ENCODE measurements at regions not wholly inside any gene's neighbourhood (a gene's known extent, or its start where the extent isn't known, plus 50 kb on each side); places are given as distances from the start of the nearest gene placed in this dataset.
"Not testable (repeated sequence)": the region's sequence is repeated elsewhere in the genome, so short reads cannot be mapped to it uniquely, and the experiment has no call there.

- TF ChIP-seq ZNF449 (tag by site-specific recombination; IDR thresholded peaks at IDR 0.05) (no peak), CTCF (tag by site-specific recombination; IDR thresholded peaks at IDR 0.05) (no peak), ZNF138 (tag by site-specific recombination; IDR thresholded peaks at IDR 0.05; ENCODE audit: borderline replicate concordance) (no peak), ZNF266 (tag by site-specific recombination; IDR thresholded peaks at IDR 0.05; ENCODE audit: low read depth) (no peak), ZNF521 (tag by site-specific recombination; IDR thresholded peaks at IDR 0.05) (no peak)
- TF ChIP-seq, protein P1, sequence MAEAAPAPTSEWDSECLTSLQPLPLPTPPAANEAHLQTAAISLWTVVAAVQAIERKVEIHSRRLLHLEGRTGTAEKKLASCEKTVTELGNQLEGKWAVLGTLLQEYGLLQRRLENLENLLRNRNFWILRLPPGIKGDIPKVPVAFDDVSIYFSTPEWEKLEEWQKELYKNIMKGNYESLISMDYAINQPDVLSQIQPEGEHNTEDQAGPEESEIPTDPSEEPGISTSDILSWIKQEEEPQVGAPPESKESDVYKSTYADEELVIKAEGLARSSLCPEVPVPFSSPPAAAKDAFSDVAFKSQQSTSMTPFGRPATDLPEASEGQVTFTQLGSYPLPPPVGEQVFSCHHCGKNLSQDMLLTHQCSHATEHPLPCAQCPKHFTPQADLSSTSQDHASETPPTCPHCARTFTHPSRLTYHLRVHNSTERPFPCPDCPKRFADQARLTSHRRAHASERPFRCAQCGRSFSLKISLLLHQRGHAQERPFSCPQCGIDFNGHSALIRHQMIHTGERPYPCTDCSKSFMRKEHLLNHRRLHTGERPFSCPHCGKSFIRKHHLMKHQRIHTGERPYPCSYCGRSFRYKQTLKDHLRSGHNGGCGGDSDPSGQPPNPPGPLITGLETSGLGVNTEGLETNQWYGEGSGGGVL (tag by site-specific recombination; IDR thresholded peaks at IDR 0.05), result no peak
Observed at GRCh38 chrX:80572636-80573035, 152.4 kb downstream of the TENT5D start (continued).

- Histone ChIP-seq H3K27ac (ENCODE audit: extremely low read depth, low read depth, low read length) (no peak overlapping the region), H3K4me1 (ENCODE audit: control insufficient read depth, insufficient read depth, low read length) (no peaks in the 10 kb centered on the region), H3K9me3 (ENCODE audit: control insufficient read depth, insufficient read depth, low read depth, low read length) (no peaks in the 10 kb centered on the region), H3K36me3 (ENCODE audit: control insufficient read depth in 2 of 2, insufficient read depth in 1 of 2, low read length in 2 of 2) (no peaks in the 10 kb centered on the region), H3K4me3 (ENCODE audit: low read depth, low read length) (no peak overlapping the region)
- POLR2A ChIA-PET, result no interaction called here
- CTCF ChIA-PET, result interaction anchor here (0.7 kb wide), 1 partner anchor 29 kb away, joined by 4 read pairs; no protein-coding TSS in a partner anchor
- TF ChIP-seq, protein P2, sequence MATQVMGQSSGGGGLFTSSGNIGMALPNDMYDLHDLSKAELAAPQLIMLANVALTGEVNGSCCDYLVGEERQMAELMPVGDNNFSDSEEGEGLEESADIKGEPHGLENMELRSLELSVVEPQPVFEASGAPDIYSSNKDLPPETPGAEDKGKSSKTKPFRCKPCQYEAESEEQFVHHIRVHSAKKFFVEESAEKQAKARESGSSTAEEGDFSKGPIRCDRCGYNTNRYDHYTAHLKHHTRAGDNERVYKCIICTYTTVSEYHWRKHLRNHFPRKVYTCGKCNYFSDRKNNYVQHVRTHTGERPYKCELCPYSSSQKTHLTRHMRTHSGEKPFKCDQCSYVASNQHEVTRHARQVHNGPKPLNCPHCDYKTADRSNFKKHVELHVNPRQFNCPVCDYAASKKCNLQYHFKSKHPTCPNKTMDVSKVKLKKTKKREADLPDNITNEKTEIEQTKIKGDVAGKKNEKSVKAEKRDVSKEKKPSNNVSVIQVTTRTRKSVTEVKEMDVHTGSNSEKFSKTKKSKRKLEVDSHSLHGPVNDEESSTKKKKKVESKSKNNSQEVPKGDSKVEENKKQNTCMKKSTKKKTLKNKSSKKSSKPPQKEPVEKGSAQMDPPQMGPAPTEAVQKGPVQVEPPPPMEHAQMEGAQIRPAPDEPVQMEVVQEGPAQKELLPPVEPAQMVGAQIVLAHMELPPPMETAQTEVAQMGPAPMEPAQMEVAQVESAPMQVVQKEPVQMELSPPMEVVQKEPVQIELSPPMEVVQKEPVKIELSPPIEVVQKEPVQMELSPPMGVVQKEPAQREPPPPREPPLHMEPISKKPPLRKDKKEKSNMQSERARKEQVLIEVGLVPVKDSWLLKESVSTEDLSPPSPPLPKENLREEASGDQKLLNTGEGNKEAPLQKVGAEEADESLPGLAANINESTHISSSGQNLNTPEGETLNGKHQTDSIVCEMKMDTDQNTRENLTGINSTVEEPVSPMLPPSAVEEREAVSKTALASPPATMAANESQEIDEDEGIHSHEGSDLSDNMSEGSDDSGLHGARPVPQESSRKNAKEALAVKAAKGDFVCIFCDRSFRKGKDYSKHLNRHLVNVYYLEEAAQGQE (tag by site-specific recombination; IDR thresholded peaks at IDR 0.05), result no peak
- TF ChIP-seq KLF9 (tag by site-specific recombination; IDR thresholded peaks at IDR 0.05; ENCODE audit: low read depth), result no peak
- TF ChIP-seq, protein P3, sequence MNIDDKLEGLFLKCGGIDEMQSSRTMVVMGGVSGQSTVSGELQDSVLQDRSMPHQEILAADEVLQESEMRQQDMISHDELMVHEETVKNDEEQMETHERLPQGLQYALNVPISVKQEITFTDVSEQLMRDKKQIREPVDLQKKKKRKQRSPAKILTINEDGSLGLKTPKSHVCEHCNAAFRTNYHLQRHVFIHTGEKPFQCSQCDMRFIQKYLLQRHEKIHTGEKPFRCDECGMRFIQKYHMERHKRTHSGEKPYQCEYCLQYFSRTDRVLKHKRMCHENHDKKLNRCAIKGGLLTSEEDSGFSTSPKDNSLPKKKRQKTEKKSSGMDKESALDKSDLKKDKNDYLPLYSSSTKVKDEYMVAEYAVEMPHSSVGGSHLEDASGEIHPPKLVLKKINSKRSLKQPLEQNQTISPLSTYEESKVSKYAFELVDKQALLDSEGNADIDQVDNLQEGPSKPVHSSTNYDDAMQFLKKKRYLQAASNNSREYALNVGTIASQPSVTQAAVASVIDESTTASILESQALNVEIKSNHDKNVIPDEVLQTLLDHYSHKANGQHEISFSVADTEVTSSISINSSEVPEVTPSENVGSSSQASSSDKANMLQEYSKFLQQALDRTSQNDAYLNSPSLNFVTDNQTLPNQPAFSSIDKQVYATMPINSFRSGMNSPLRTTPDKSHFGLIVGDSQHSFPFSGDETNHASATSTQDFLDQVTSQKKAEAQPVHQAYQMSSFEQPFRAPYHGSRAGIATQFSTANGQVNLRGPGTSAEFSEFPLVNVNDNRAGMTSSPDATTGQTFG (tag by site-specific recombination; IDR thresholded peaks at IDR 0.05; ENCODE audit: borderline replicate concordance), result no peak
- no peak for TF ChIP-seq ZNF311 (tag by site-specific recombination; IDR thresholded peaks at IDR 0.05; ENCODE audit: borderline replicate concordance)
- TF ChIP-seq ZNF658 (tag by site-specific recombination; IDR thresholded peaks at IDR 0.05), result no peak
- no peak for TF ChIP-seq ZNF501 (tag by site-specific recombination; IDR thresholded peaks at IDR 0.05)
- no peak for TF ChIP-seq ZNF768 (tag by site-specific recombination; IDR thresholded peaks at IDR 0.05)
- no peak for TF ChIP-seq RBAK (tag by site-specific recombination; IDR thresholded peaks at IDR 0.05)
- TF ChIP-seq ZNF335 (tag by site-specific recombination; conservative IDR thresholded peaks at IDR 0.05), result no peak
- no peak for TF ChIP-seq ZNF174 (tag by site-specific recombination; IDR thresholded peaks at IDR 0.05)
- no peak for TF ChIP-seq ZBTB6 (tag by site-specific recombination; IDR thresholded peaks at IDR 0.05)
Observed at GRCh38 chrX:80573275-80573674, 153.0 kb downstream of the TENT5D start.

- H3K4me1 ChIP-seq (ENCODE audit: control insufficient read depth, insufficient read depth, low read length); H3K9me3 ChIP-seq (ENCODE audit: control insufficient read depth, insufficient read depth, low read depth, low read length); H3K27ac ChIP-seq (ENCODE audit: extremely low read depth, low read depth, low read length); CTCF ChIA-PET; POLR2A ChIA-PET; H3K36me3 ChIP-seq (ENCODE audit: control insufficient read depth in 2 of 2, insufficient read depth in 1 of 2, low read length in 2 of 2); H3K4me3 ChIP-seq (ENCODE audit: low read depth, low read length): not testable (repeated sequence)
Observed at GRCh38 chrX:80574486-80575086, 154.3 kb downstream of the TENT5D start.

Data from HEK293 (cell line).